ENCODE measurements at regions not wholly inside any gene's neighbourhood (a gene's known extent, or its start where the extent isn't known, plus 50 kb on each side); places are given as distances from the start of the nearest gene placed in this dataset.

DNA sequence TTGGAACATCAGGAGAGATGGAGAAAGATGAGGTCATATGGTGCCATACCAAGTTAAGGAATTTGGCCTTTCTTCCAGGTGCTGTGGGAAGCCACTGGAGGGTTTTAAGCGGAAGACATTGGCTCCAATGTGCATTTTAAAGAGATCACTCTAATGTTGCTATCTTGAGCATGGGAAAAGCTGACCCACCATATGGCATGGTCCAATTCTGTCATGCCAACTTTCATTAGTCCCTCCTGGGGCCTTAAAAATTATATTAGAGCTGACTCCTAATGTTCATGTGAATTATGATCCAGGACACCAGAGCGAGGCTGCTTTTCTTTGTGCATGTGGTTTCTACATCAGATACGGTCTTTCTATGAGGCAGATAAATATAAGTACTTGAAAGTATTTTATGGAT is 335.0 kb upstream of the TSHZ2 start:
- Mint-ChIP-seq H3K4me3 (no peak overlapping the region), H3K4me1 (peaks cover 3% of the 10 kb centered on the region), H3K27me3 (ENCODE audit: low read depth) (no peaks in the 10 kb centered on the region), H3K36me3 (no peaks in the 10 kb centered on the region), H3K9me3 (peaks cover 30% of the 10 kb centered on the region), H3K27ac (no peak overlapping the region)
- DNase-seq (ENCODE audit: low spot score) (no peak), ATAC-seq (no peak)
- ChIA-PET CTCF (interaction anchor here (0.6 kb wide), 1 partner anchor 1844 kb away, joined by 3 read pairs; no protein-coding TSS in a partner anchor), POLR2A (no interaction called here)
- TF ChIP-seq TEAD4 (CRISPR knock-in tag; IDR thresholded peaks at IDR 0.05) (no peak), JAZF1 (CRISPR knock-in tag; IDR thresholded peaks at IDR 0.05) (no peak), SP1 (CRISPR knock-in tag; conservative IDR thresholded peaks at IDR 0.05) (no peak), RELA (CRISPR knock-in tag; IDR thresholded peaks at IDR 0.05; ENCODE audit: borderline replicate concordance) (no peak), JUN (CRISPR knock-in tag; IDR thresholded peaks at IDR 0.05) (no peak), CREM (CRISPR knock-in tag; IDR thresholded peaks at IDR 0.05) (no peak)

DNA sequence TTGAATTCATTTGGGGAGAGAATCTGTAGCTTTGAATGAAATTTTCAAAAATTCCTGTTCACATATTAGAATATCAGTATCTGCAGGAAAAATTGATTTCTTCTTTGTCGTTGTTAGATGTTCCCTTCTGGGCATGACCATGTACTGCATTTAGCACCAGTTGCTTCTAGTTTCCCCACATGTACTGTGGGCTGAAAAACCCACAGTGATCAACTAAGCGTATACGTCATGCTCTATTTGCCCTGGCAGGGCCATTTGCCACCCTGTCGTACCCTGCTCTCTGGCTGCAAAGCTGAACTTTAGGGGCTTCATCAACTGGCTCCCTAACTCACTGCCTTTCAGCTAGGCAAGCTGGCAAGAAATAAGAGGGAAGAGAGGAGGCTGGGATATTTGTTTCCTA is 340.7 kb upstream of the TSHZ2 start:
- peaks cover 3% of the 10 kb centered on the region for H3K4me1 Mint-ChIP-seq
- no peak overlapping the region for H3K4me3 Mint-ChIP-seq
- DNase-seq (ENCODE audit: low spot score) (no peak), ATAC-seq (no peak)
- ChIA-PET POLR2A (no interaction called here), CTCF (no interaction called here)
- peaks cover 4% of the 10 kb centered on the region; the same call in 1 of the 2 replicates for H3K36me3 Mint-ChIP-seq
- H3K9me3 Mint-ChIP-seq = peaks cover 19% of the 10 kb centered on the region
- TF ChIP-seq NR3C1 (CRISPR knock-in tag; conservative IDR thresholded peaks at IDR 0.05; ENCODE audit: low read depth) = no peak
- TF ChIP-seq ZBTB21 (CRISPR knock-in tag; IDR thresholded peaks at IDR 0.05; ENCODE audit: borderline replicate concordance) = no peak
- no peak for TF ChIP-seq JAZF1 (CRISPR knock-in tag; IDR thresholded peaks at IDR 0.05)
- TF ChIP-seq FOXJ3 (CRISPR knock-in tag; IDR thresholded peaks at IDR 0.05; ENCODE audit: borderline replicate concordance) = no peak
- TF ChIP-seq, protein P1, sequence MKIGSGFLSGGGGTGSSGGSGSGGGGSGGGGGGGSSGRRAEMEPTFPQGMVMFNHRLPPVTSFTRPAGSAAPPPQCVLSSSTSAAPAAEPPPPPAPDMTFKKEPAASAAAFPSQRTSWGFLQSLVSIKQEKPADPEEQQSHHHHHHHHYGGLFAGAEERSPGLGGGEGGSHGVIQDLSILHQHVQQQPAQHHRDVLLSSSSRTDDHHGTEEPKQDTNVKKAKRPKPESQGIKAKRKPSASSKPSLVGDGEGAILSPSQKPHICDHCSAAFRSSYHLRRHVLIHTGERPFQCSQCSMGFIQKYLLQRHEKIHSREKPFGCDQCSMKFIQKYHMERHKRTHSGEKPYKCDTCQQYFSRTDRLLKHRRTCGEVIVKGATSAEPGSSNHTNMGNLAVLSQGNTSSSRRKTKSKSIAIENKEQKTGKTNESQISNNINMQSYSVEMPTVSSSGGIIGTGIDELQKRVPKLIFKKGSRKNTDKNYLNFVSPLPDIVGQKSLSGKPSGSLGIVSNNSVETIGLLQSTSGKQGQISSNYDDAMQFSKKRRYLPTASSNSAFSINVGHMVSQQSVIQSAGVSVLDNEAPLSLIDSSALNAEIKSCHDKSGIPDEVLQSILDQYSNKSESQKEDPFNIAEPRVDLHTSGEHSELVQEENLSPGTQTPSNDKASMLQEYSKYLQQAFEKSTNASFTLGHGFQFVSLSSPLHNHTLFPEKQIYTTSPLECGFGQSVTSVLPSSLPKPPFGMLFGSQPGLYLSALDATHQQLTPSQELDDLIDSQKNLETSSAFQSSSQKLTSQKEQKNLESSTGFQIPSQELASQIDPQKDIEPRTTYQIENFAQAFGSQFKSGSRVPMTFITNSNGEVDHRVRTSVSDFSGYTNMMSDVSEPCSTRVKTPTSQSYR (CRISPR knock-in tag; IDR thresholded peaks at IDR 0.05) = no peak
- no peak for TF ChIP-seq CREM (CRISPR knock-in tag; IDR thresholded peaks at IDR 0.05)
- no peak for TF ChIP-seq FOXK1 (CRISPR knock-in tag; IDR thresholded peaks at IDR 0.05)
- TF ChIP-seq EMX1 (CRISPR knock-in tag; IDR thresholded peaks at IDR 0.05) = no peak
- TF ChIP-seq, protein P2, sequence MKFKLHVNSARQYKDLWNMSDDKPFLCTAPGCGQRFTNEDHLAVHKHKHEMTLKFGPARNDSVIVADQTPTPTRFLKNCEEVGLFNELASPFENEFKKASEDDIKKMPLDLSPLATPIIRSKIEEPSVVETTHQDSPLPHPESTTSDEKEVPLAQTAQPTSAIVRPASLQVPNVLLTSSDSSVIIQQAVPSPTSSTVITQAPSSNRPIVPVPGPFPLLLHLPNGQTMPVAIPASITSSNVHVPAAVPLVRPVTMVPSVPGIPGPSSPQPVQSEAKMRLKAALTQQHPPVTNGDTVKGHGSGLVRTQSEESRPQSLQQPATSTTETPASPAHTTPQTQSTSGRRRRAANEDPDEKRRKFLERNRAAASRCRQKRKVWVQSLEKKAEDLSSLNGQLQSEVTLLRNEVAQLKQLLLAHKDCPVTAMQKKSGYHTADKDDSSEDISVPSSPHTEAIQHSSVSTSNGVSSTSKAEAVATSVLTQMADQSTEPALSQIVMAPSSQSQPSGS (CRISPR knock-in tag; IDR thresholded peaks at IDR 0.05; ENCODE audit: borderline replicate concordance, low read depth) = no peak
- TF ChIP-seq, protein P3, sequence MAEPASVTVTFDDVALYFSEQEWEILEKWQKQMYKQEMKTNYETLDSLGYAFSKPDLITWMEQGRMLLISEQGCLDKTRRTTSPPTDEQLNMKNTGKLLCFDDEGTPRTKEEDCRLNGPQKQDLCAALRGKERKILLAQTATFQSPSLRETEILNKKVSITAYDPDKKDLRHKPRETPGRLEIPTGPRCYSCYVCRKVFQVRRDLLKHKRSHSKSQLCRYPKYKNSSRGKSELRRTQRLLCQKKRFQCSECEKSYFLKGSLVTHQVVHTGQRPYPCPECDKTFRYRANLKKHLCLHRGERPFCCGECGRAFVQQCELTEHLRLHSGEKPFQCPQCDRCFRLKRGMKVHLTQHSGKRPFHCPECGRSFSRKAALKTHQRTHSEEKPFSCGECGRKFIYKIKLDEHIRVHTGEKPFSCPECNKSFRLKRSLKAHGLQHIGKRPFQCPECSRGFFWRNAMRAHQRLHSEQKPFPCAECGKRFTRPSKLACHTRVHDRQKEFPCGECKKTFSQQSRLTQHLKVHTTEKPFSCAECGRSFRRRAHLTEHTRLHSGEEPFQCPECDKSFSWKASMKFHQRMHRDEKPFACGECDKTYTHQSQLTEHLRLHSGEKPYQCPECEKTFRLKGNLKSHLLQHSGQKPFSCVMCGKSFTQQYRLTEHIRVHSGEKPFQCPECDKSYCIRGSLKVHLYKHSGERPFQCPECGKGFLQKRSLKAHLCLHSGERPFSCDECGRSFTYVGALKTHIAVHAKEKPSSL (CRISPR knock-in tag; conservative IDR thresholded peaks at IDR 0.05) = no peak
- TF ChIP-seq TEAD4 (CRISPR knock-in tag; IDR thresholded peaks at IDR 0.05) = no peak
- TF ChIP-seq, protein P4, sequence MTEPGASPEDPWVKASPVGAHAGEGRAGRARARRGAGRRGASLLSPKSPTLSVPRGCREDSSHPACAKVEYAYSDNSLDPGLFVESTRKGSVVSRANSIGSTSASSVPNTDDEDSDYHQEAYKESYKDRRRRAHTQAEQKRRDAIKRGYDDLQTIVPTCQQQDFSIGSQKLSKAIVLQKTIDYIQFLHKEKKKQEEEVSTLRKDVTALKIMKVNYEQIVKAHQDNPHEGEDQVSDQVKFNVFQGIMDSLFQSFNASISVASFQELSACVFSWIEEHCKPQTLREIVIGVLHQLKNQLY (CRISPR knock-in tag; IDR thresholded peaks at IDR 0.05) = no peak
- no peak for TF ChIP-seq GTF2I (CRISPR knock-in tag; conservative IDR thresholded peaks at IDR 0.05)
- TF ChIP-seq ZNF671 (CRISPR knock-in tag; IDR thresholded peaks at IDR 0.05) = no peak
- TF ChIP-seq, protein P5, sequence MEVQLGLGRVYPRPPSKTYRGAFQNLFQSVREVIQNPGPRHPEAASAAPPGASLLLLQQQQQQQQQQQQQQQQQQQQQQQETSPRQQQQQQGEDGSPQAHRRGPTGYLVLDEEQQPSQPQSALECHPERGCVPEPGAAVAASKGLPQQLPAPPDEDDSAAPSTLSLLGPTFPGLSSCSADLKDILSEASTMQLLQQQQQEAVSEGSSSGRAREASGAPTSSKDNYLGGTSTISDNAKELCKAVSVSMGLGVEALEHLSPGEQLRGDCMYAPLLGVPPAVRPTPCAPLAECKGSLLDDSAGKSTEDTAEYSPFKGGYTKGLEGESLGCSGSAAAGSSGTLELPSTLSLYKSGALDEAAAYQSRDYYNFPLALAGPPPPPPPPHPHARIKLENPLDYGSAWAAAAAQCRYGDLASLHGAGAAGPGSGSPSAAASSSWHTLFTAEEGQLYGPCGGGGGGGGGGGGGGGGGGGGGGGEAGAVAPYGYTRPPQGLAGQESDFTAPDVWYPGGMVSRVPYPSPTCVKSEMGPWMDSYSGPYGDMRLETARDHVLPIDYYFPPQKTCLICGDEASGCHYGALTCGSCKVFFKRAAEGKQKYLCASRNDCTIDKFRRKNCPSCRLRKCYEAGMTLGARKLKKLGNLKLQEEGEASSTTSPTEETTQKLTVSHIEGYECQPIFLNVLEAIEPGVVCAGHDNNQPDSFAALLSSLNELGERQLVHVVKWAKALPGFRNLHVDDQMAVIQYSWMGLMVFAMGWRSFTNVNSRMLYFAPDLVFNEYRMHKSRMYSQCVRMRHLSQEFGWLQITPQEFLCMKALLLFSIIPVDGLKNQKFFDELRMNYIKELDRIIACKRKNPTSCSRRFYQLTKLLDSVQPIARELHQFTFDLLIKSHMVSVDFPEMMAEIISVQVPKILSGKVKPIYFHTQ (CRISPR knock-in tag; IDR thresholded peaks at IDR 0.05) = no peak
- TF ChIP-seq ZNF219 (CRISPR knock-in tag; IDR thresholded peaks at IDR 0.05; ENCODE audit: borderline replicate concordance) = no peak
- no peak for TF ChIP-seq NFYB (CRISPR knock-in tag; conservative IDR thresholded peaks at IDR 0.05; ENCODE audit: low read depth)
- H3K27ac Mint-ChIP-seq = no peak overlapping the region
- no peaks in the 10 kb centered on the region for H3K27me3 Mint-ChIP-seq (ENCODE audit: low read depth)

Measured in WTC11 (cell line).